ENCODE measurements at regions not wholly inside any gene's neighbourhood (a gene's known extent, or its start where the extent isn't known, plus 50 kb on each side); places are given as distances from the start of the nearest gene placed in this dataset.
"Not testable (repeated sequence)": the region's sequence is repeated elsewhere in the genome, so short reads cannot be mapped to it uniquely, and the experiment has no call there.

GRCh38 chr4:138656990-138657389 is 358.6 kb upstream of the NOCT start:
- no peak for DNase-seq

- DNase-seq, result no peak
These were observed 359.6 kb upstream of the NOCT start for GRCh38 chr4:138655985-138656384.

DNA sequence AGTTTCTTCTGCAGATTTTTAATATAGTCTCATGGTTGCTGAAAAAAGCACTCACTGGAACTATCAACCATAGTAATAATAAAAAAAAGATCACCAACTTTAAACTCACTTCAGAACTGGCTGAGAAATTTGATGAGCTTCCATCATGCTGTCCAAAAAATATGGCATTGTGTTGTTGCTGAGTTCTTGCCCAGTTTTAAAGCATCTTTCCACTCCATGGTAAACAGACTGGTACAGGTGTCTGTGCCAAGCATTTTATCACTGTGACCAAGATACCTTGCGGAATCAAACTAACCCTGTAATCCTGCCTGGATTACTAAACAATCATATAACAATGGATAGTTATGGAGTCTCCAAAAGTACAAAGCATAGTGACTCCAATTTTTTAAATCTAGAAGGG is 360.3 kb upstream of the NOCT start:
- no peak for DNase-seq

- no peak for DNase-seq
These were observed 364.6 kb upstream of the NOCT start for GRCh38 chr4:138650929-138651448.

DNA sequence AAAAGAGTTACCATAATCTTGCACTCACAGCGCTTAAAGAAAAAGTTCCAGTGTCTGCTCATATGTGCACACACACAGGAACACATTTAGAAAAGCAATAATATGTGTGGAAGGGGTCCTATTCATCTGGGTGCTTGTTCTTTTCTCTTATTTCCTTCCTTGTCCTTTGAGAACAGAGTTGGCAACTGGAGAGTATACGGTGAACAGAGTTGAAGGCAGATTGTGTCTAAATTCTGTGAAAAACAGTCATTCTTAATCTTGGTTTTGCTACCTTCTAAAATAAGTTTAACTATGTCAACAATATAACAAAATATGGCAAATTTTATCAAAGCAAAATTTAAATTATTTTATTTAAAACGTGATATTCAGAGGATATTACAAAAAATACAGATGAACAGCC is 365.1 kb upstream of the NOCT start:
- no peak for DNase-seq

GRCh38 chr4:138647433-138647832 is 368.1 kb upstream of the NOCT start:
- no peak for DNase-seq

DNA sequence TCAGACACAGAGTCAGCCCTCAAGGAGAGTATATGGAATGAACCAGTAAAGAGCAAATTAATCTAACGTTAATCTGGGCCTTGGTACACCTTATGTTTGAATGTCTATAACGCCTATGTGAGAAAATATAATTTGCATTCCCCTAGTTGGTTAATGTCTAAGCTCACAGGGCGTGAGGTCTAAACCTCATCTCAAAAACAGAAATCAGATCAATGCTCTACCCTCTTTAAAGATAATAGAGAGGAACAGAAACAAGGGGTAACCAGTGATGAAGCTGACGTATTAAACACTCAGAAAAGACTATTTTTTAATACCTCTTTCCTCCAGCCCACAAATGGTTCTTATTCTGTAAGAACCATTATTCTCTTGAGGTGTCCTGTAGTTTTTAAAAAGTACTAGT is 369.2 kb upstream of the NOCT start:
- DNase-seq, result no peak

GRCh38 chr4:138645289-138645688 is 370.3 kb upstream of the NOCT start:
- DNase-seq, result no peak

DNA sequence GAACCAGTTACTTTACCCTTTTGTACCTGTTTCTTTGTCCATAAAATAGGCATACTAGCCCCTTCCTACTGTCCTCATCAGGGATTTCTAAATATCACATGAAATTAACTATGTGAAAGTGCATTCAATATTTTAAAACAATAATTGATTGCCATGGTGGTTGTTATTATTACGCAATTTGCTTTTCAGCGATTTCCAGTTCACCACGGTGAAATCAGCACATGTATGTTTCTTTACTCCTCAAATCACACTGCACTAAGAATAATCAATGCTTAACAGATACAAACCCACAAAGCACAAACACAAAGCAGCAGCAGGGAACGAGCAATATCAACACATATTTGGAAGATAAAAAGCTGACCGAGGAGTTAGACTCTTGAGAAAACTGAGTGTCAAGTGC is 371.3 kb upstream of the NOCT start:
- no peak for DNase-seq

GRCh38 chr4:138643827-138644226 is 371.8 kb upstream of the NOCT start:
- no peak for DNase-seq

- no peak for DNase-seq
These were observed 376.4 kb upstream of the NOCT start for GRCh38 chr4:138639018-138639741.

GRCh38 chr4:138636781-138637180 is 378.8 kb upstream of the NOCT start:
- peak; percentile 71 for DNase-seq

DNA sequence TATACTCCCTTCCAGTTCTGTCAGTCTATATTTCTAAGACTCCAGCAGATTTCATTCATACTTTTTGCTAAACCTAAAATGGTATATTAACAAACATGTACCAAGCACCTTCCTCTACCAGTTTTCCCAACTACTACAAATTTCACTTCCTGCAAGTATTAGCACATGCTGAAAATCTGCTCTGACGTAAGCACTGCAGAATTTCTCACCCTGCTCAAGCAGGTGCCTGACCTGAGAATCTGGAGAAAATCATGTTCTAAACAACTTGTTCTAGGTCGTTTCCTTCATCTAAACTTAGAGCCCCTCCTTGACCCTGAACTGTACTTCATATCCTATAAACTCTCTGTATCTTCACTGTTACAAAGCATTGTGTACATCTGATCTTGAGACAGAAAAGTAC is 380.7 kb upstream of the NOCT start:
- DNase-seq, result no peak

- DNase-seq, result no peak
These were observed 382.0 kb upstream of the NOCT start for GRCh38 chr4:138633580-138633904.

DNA sequence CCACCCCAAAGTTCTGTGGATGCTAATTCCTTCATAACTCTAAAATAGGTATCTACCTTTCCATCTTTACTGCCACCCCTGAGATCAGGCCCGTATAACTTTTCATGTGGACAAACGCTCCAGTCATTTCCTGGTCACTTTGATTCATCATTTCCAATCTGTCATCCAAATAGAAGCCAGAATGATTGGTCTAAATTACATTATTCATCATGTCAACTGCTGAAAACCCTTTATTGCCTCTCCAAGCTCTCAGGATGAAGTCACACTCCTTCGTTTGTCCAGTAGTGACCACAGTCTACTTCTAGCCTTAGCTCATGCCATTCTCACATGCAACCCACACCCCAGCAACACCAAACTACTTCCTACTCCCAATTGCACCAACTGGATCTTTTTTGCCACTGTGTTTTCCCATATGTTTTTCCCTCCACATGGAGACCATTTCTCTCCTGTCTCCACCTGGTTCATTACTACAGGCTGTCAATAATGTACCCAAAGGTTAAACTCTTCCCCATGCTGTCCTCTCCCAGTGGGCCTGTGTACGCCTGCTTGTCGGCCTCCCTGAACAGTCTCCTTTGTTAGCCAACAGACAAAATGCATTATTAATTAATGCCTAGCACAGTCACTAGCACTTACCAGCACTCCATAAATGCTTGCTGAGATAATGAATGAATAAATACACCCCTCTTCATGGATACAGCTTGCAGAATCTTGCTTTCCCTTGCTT is 382.6 kb upstream of the NOCT start:
- DNase-seq, result peak; percentile 10

DNA sequence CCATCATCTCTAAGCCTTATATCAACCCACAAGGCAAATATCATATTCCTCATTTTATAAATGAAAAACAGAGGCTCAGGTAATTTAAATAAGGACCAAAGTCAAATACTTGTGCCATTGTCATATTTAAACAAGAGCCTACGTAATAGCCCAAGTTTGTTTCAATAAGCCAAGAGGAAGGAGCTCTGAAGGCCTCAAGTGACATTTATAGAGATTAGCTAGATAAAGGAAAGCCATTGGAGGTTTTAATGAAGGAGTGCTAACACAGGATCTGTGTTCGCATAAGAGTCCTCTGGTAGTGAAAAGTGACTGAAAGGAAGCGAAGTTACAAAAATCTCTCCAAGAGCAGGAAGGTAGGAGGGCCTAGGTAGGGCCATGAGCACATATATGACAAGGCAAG is 384.9 kb upstream of the NOCT start:
- no peak for DNase-seq

- DNase-seq, result no peak
These were observed 385.9 kb upstream of the NOCT start for GRCh38 chr4:138629669-138630068.

DNA sequence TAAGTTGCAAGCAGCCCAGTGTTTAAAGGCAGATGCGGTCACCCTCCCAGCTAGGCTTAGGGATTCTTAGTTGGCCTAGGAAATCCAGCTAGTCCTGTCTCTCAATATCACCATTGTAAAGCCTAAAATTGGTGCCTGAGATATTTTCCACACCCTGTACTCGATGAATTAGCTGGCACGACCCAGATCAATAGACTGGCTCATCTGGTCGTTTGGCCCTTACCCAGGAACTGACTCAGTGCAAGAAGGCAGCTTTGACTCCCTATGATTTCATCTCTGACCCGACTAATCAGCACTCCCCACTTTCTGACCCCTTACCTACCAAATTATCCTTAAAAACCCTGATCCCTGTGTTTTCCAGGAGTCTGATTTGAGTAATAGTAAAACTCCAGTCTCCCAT is 384.9 kb upstream of the SLC7A11 start:
- DNase-seq, result no peak

DNA sequence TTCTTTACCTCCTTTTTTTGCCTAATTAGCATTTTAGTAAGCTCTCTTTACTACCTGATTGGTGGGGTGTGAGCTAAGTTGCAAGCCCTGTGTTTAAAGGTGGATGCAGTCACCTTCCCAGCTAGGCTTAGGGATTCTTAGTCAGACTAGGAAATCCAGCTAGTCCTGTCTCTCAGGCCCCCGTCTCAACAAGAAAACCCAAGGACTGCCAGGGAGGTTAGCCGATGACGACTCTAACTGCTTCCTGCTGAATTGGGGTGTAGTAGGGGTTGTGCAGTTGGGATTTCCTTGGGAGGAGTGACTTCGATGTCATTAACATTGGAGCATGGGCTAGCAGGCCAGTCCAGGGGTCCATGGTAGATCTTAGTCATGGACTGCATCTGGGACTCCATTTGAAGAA is 380.2 kb upstream of the SLC7A11 start:
- not testable (repeated sequence) for DNase-seq

DNA sequence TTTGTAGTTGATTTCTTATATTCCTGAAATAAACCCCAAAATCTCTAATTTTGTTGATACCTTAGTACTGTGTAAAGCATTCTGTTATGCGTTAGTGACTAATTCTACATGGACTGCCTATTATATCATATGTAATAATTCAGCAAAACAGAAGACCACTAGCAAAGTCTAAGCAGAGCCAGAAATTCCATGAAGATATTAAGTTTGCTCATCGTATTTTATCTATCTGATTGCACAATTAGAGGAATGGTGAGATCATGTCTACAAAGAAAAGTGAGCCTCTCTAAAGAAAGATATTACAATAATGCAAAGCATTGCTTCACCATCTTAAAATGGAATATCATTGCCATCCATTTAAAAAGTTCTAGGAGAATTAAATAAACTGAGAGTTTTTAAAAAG is 374.6 kb upstream of the SLC7A11 start:
- DNase-seq, result no peak

- DNase-seq, result no peak
These were observed 372.4 kb upstream of the SLC7A11 start for GRCh38 chr4:138614398-138615142.

GRCh38 chr4:138612428-138612827 is 370.3 kb upstream of the SLC7A11 start:
- no peak for DNase-seq

DNA sequence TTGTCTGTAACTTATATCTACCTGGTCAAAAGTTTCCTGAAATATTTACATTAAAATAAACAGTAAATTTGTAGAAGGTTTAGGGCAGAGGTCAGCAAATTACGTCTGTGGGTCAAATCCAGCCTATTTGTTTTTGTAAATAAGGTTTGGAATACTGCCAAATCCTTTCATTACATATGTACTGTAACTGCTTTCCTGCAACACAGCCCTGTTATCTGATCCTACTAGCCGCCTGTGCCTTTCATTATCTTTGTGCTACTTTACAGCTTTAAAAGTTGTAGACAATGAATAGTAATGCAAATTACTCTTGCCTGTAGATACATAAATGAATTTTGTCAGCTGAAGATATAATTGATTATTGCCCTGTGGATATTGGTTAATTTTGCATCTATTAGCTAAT is 369.6 kb upstream of the SLC7A11 start:
- DNase-seq, result no peak

GRCh38 chr4:138611017-138611416 is 368.9 kb upstream of the SLC7A11 start:
- no peak for DNase-seq

Measured in NCI-H1105 (cell line).